Retinal pigment epithelial cell (primary cell): ENCODE measurements at regions not wholly inside any gene's neighbourhood (a gene's known extent, or its start where the extent isn't known, plus 50 kb on each side); places are given as distances from the start of the nearest gene placed in this dataset.

Experiments used
- DNase-seq: peaks from one replicate; pipeline ENCODE4 v3.0.0-alpha.2; 2010; ENCODE audit warnings: low read depth
- H3K4me3 ChIP-seq: 2 replicates; pipeline ENCODE4 v1.5.1; 2011; ENCODE audit warnings: mild to moderate bottlenecking, low read length, control low read depth, moderate library complexity
- TF ChIP-seq, protein P1 (sequence below): conservative IDR thresholded peaks from 2 replicates; pipeline ENCODE4 v1.5.1; 2011; ENCODE audit warnings: low read depth, low read length, control low read depth, inconsistent platforms

- DNase-seq: no peak
Measured at GRCh38 chr5:67374378-67374777, 177.8 kb upstream of the CD180 start.

DNA sequence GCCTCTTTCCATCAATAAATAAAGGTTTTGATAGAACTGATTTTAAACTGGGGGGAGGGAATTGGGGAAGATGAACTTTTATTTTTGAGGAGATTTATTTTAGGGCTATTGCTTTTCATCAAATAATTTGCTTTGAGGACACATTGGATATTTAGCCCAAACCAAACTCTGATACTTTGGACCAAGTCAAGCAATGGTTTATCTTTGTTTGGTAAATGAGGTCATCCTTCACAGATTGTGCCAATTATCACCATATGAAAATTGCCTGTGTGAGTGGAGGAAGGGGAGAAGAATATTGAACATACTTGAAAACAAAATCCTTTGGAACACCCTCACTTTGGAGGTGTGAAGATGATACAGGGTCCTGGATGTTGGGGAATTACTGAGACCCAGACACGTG, 176.9 kb upstream of the CD180 start:
- TF ChIP-seq, protein P1, sequence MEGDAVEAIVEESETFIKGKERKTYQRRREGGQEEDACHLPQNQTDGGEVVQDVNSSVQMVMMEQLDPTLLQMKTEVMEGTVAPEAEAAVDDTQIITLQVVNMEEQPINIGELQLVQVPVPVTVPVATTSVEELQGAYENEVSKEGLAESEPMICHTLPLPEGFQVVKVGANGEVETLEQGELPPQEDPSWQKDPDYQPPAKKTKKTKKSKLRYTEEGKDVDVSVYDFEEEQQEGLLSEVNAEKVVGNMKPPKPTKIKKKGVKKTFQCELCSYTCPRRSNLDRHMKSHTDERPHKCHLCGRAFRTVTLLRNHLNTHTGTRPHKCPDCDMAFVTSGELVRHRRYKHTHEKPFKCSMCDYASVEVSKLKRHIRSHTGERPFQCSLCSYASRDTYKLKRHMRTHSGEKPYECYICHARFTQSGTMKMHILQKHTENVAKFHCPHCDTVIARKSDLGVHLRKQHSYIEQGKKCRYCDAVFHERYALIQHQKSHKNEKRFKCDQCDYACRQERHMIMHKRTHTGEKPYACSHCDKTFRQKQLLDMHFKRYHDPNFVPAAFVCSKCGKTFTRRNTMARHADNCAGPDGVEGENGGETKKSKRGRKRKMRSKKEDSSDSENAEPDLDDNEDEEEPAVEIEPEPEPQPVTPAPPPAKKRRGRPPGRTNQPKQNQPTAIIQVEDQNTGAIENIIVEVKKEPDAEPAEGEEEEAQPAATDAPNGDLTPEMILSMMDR: no peak
- no peak overlapping the region for H3K4me3 ChIP-seq
- no peak for DNase-seq

More at GRCh38 chr5:67374378-67374777, 177.8 kb upstream of the CD180 start:
- no peak overlapping the region for H3K4me3 ChIP-seq
- TF ChIP-seq, protein P1: no peak

DNA sequence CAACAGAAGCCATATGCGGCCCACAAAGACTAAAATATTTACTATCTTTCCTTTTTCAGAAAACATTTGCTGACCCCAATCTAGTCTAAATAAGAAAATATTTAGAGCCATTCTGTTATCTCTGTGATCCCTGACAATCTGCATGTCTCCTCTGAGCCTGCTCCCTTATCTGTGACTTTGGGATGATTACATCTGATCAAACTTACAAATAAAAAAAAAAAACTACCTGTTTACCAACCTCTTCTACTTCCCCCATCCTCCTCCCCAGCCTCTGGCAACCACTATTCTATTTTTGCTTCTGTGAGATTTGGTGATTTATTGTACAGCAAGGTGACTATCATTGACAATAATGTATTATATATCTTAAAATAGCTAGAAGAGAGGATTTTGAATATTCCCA, 176.3 kb upstream of the CD180 start:
- TF ChIP-seq, protein P1: no peak
- no peak for DNase-seq
- no peak overlapping the region for H3K4me3 ChIP-seq

DNA sequence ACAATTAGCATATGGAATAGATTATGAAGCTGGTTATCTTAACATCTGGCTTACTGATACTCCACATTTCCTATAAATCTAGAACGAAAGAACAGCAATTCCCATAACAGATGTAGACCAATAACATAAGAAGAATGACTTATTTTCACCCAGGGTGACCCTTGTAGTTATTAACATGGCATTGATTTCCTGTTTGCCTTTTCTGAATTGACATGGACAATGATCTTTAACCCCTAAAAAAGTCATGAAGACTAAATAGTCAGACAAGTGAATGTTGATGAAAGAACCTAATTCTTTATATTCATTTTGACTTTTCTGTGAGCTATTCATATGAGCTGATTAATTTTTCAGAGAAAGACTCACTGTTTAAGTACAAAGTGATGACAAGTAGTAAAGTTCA, 175.3 kb upstream of the CD180 start:
- H3K4me3 ChIP-seq: no peak overlapping the region
- TF ChIP-seq, protein P1: no peak
- DNase-seq: no peak

- DNase-seq: no peak
- TF ChIP-seq, protein P1: no peak
- H3K4me3 ChIP-seq: no peak overlapping the region
Measured at GRCh38 chr5:67366691-67367395, 170.2 kb upstream of the CD180 start.

- TF ChIP-seq, protein P1: no peak
- DNase-seq: no peak
- no peak overlapping the region for H3K4me3 ChIP-seq
Measured at GRCh38 chr5:67366276-67366675, 169.7 kb upstream of the CD180 start.

GRCh38 chr5:67364381-67364970, 167.9 kb upstream of the CD180 start:
- TF ChIP-seq, protein P1: no peak
- H3K4me3 ChIP-seq: no peak overlapping the region
- no peak for DNase-seq
